GM12873 (cell line): ENCODE measurements at regions not wholly inside any gene's neighbourhood (a gene's known extent, or its start where the extent isn't known, plus 50 kb on each side); places are given as distances from the start of the nearest gene placed in this dataset.

ENCODE experiments used
- TF ChIP-seq, protein P1 (sequence below): IDR thresholded peaks from 2 replicates; pipeline ENCODE4 v1.5.1; 2012; ENCODE audit warnings: low read depth, mild to moderate bottlenecking, moderate library complexity, low read length, control low read depth; ENCODE audit not compliant: insufficient read depth; ENCODE audit errors: missing control alignments

DNA sequence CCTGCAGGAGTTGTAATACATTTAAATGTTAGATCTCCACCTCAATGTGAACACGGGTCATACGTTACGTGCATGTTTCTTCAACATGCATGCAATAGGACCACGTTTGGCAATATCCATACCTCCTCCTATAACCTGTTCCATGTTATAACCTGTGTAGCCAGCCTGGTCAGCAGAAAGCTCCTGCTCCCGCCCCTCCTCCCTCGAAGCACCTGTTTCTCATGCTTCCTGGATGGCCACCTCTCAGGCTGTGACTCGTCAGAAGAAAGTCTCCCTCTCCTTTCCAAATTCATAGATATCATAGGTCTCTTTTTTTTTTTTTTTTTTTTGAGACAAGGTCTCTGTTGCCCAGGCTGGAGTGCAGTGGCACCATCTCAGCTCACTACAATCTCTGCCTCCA lies 96.5 kb downstream of the HMX1 start:
- TF ChIP-seq, protein P1, sequence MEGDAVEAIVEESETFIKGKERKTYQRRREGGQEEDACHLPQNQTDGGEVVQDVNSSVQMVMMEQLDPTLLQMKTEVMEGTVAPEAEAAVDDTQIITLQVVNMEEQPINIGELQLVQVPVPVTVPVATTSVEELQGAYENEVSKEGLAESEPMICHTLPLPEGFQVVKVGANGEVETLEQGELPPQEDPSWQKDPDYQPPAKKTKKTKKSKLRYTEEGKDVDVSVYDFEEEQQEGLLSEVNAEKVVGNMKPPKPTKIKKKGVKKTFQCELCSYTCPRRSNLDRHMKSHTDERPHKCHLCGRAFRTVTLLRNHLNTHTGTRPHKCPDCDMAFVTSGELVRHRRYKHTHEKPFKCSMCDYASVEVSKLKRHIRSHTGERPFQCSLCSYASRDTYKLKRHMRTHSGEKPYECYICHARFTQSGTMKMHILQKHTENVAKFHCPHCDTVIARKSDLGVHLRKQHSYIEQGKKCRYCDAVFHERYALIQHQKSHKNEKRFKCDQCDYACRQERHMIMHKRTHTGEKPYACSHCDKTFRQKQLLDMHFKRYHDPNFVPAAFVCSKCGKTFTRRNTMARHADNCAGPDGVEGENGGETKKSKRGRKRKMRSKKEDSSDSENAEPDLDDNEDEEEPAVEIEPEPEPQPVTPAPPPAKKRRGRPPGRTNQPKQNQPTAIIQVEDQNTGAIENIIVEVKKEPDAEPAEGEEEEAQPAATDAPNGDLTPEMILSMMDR, result no peak

DNA sequence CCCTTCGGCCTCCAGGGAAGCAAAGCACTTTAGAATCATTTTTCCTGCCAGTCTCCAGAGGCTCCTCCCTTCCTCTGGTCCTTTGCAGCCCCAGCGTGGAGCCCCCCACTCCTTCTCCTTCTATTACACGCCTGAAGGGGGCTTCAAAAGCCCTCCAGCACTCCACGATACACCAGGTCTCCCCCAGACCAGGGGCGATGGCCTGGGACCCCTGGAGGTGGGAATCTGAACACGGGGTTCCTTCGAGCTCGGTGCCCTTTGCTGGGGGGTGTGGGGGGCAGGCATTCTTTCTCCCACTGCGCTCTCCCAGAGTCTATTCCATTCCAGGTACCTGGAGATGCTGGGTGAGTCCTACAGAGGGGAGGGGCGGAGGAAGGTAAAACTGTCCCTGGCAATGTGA lies 97.6 kb downstream of the HMX1 start:
- TF ChIP-seq, protein P1, result no peak

DNA sequence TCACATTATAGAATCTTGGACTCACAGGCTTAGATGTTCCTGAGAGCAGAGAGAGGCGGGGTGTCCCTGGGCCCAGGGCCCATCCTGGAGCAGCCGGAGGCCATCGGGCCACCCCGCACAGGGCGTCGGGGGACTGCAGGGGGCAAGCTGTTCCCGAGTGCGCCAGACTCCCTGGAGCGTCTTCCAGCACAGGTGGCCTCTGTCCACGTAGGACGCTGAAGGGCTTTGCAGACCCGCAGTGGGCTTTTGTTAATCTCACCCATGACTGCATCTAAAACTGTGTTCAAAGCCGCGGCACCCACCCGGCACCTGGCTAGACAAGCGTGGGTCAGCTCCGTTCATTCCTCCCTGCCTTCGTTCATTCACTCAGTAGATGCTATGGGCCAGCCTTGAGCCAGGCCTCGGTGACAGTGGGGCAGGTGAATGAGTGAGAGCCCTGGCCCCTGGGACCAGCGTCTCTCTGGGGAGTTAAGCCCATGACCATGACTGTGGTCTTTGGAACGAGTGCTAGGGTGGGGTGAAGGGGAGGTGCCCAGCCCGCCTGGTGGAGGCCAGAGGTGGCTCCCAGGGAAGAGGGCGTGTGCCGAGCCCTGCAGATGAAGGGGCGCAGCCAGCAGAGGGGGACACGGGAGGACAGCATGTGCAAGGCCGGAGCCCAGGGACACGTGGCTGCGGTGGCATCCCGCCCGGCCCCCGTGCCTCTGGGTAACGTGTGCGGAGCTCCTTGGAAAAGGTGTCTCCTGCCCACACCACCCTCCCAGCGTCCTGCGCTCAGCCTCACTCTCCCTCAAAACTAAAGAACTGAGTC lies 98.3 kb downstream of the HMX1 start:
- TF ChIP-seq, protein P1, result no peak

DNA sequence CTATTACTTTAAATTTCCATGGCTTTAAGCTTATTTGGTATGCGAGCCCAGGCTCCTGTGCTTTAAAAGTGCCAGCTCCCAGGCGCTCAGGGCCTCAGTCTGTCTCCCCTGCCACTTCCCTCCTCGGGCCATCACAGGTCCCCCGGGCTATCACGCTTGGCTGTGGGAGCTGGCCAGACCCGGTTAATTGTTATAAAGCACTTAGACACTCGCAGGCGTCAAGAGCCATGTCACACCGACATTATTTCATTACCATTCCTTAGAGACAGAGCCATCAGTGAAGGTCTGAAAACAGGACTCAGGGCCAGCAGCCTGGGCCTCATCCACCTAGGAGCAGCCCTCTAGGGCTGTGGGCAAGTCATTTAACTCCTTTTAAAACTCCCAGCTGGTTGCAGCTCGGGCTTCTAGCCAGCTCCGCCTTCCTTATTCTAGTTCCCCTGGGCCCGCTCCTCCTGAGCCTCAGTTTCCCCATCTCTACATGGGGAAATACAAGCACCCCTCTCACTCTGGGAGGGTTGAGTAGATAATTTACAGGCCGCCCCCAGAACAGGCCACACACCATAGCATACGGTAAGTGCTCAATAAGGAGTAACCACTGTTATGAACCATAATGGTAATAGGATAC lies 99.0 kb downstream of the HMX1 start:
- TF ChIP-seq, protein P1, result no peak

DNA sequence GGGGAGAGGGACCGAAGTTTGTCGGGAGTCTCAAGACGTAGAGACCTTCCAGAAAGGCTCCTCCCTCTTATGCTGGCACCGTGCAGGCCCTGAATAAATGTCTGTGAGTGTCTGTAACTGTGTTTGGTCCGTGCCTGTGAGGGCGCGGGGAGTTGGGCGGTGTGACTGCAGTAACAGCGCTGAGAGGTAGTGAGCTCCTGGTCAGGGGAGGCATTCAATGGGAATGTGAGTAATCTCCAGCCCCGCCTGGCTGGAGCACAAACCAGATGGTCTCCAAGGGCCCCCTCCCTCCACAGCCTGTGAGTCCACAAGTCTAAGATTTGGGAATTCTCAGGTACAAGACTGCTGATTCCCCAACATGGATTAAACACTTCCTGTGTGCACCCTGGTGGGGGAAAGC lies 100.0 kb downstream of the HMX1 start:
- TF ChIP-seq, protein P1, result no peak

DNA sequence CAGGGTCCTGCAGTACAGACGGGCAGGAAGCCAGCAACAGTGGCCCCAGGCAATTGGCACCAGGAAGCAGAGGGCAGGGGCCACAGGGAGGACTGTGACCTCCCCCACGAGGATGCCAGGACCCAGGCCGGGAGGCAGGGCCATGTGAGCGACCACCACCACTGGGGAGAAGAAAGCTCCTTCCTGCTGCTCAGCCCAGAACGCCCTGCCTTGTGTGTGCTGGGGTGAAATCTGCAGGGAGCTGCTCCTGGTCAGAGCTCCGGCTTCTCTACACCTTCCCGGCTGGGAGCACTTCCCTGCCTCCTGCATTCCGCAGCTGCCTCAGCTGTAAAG lies 100.4 kb downstream of the HMX1 start:
- TF ChIP-seq, protein P1, result no peak

DNA sequence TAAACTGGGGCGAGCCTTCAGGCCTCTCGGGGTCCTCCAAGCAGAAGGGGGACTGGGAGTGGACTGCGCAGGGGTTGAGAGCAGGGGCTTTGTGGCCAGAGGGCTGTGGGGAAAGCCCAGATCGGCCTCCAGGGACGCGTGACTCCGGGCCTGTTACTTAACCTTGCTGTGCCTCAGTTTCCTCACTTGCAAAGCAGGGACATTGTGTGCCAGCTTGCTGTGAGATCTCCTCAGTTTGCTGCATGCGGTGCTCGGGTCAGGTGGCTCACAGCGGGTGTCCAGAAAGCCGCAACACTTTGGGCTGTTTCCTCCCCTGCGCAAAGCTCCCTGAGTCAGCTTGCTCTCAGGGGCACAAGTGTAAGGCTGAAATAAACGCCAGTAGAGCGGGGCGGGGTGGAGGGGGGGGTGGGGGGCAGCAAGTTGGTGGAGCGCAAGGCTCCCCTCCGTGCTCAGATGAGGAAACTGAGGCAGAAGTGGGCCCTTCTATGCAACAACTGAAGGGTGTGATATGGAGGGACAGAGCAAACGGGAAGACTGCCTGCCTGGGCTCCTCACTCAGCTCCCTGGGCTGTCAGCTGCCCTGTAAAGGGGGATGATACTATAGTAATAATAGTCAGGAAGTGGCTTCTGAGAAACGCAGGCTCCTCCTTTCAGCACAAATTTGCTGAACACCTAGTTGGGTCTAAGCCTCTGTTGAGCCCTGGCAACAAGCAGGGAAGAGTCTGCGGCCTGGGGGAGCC lies 101.0 kb downstream of the HMX1 start:
- TF ChIP-seq, protein P1, result no peak
